ENCODE measurements at regions not wholly inside any gene's neighbourhood (a gene's known extent, or its start where the extent isn't known, plus 50 kb on each side); places are given as distances from the start of the nearest gene placed in this dataset.

DNA sequence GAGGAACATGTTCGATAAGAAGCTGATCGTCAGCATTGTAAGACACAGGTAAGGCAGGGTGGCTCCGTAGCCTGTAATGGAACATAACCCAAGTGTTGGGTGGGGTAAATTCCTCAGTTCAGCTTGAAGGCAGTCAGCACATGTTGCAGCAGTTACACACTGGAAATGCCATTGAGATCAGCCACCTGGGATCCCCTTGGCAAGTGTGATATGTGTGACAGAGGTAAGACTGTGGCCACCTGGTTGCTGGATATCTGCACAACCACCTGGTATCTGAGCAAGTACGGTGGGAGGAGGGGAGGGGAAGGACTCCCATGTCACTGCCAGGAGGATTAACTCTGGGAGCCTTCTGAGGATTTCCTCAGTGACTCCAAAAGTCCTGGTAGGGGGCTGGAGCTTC, 158.0 kb upstream of the CAND1 start:
- Histone ChIP-seq H3K36me3 (no peaks in the 10 kb centered on the region), H3K27ac (no peak overlapping the region)
- TF ChIP-seq CTCF (IDR thresholded peaks at IDR 0.05), result no peak

GRCh38 chr12:67112586-67112985, 156.6 kb upstream of the CAND1 start:
- no peaks in the 10 kb centered on the region for H3K9me3 ChIP-seq
- H3K36me3 ChIP-seq, result no peaks in the 10 kb centered on the region
- no peak overlapping the region for H3K27ac ChIP-seq
- no peaks in the 10 kb centered on the region for H3K27me3 ChIP-seq
- no peak overlapping the region for H3K4me3 ChIP-seq (ENCODE audit: low read depth in 1 of 2, low read length in 1 of 2)
- no peak for TF ChIP-seq CTCF (IDR thresholded peaks at IDR 0.05)
- no peaks in the 10 kb centered on the region for H3K4me1 ChIP-seq (ENCODE audit: control insufficient read depth in 1 of 2, insufficient read depth in 1 of 2, low read depth in 1 of 2, low read length in 1 of 2)

More for the DNA sequence above, 158.0 kb upstream of the CAND1 start:
- H3K4me3 ChIP-seq (ENCODE audit: low read depth in 1 of 2, low read length in 1 of 2), result no peak overlapping the region
- H3K27me3 ChIP-seq, result no peaks in the 10 kb centered on the region
- no peaks in the 10 kb centered on the region for H3K9me3 ChIP-seq
- no peaks in the 10 kb centered on the region for H3K4me1 ChIP-seq (ENCODE audit: control insufficient read depth in 1 of 2, insufficient read depth in 1 of 2, low read depth in 1 of 2, low read length in 1 of 2)

DNA sequence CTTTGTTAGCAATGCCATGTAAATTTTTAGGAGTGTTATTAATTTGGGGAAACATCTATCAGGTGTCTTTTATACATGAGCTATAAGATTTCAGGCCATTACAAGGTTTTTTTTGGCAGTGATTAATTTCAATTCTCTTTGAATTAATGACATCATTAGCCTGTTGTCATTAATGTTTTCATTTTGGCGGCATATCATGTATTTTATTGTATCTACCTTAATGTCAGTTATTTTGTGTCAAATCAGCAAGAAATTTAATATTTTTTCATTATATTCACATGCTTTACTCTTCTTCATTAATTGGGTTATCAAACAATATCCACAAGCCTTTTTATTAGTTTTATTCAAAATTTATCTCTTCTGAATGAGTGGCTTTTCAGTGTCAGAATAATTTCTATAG, 153.0 kb upstream of the CAND1 start:
- no peak for TF ChIP-seq CTCF (IDR thresholded peaks at IDR 0.05)
- Histone ChIP-seq H3K27me3 (no peaks in the 10 kb centered on the region), H3K36me3 (no peaks in the 10 kb centered on the region), H3K4me3 (ENCODE audit: low read depth in 1 of 2, low read length in 1 of 2) (no peak overlapping the region), H3K9me3 (no peaks in the 10 kb centered on the region), H3K4me1 (ENCODE audit: control insufficient read depth in 1 of 2, insufficient read depth in 1 of 2, low read depth in 1 of 2, low read length in 1 of 2) (no peaks in the 10 kb centered on the region), H3K27ac (no peak overlapping the region)

DNA sequence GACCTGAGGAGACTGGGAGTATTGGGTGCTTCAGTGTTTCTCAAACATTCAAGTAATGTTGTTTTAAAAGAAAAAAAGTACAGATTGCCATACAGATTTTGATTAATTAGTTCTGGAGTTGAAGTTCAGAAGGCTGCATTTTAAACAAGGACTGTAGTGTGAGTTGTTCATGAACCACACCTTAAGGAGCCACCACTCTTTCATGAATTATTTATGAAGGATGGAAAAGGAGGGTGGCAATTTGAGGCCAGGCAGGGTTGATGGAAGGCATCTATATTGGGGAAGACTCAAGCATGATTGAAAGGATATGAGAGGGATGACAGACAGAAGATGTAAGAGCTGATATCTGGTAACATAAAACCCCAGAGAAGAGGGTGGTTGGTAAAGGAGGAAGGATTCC, 146.6 kb upstream of the CAND1 start:
- Histone ChIP-seq H3K9me3 (no peaks in the 10 kb centered on the region), H3K4me3 (ENCODE audit: low read depth in 1 of 2, low read length in 1 of 2) (no peak overlapping the region), H3K27me3 (no peaks in the 10 kb centered on the region), H3K36me3 (no peaks in the 10 kb centered on the region), H3K4me1 (ENCODE audit: control insufficient read depth in 1 of 2, insufficient read depth in 1 of 2, low read depth in 1 of 2, low read length in 1 of 2) (no peaks in the 10 kb centered on the region), H3K27ac (no peak overlapping the region)
- TF ChIP-seq CTCF (IDR thresholded peaks at IDR 0.05), result no peak

GRCh38 chr12:67137256-67137655, 131.9 kb upstream of the CAND1 start:
- Histone ChIP-seq H3K9me3 (no peaks in the 10 kb centered on the region), H3K4me3 (ENCODE audit: low read depth in 1 of 2, low read length in 1 of 2) (no peak overlapping the region), H3K4me1 (ENCODE audit: control insufficient read depth in 1 of 2, insufficient read depth in 1 of 2, low read depth in 1 of 2, low read length in 1 of 2) (no peaks in the 10 kb centered on the region), H3K36me3 (no peaks in the 10 kb centered on the region), H3K27me3 (no peaks in the 10 kb centered on the region), H3K27ac (no peak overlapping the region)
- no peak for TF ChIP-seq CTCF (IDR thresholded peaks at IDR 0.05)
